SK-N-MC (cell line): ENCODE measurements at regions not wholly inside any gene's neighbourhood (a gene's known extent, or its start where the extent isn't known, plus 50 kb on each side); places are given as distances from the start of the nearest gene placed in this dataset.
"Not testable (repeated sequence)": the region's sequence is repeated elsewhere in the genome, so short reads cannot be mapped to it uniquely, and the experiment has no call there.

Source experiments
- DNase-seq: peaks from one replicate; pipeline ENCODE4 v3.0.0-alpha.2; 2011; ENCODE audit warnings: low read depth, low spot score
- H3K27ac ChIP-seq: fragments of 200-600 bp; sonication (generic); 2 replicates; pipeline ENCODE4 v1.5.1; 2016; ENCODE audit warnings: mixed run types
- H3K36me3 ChIP-seq: fragments of 200-600 bp; sonication (generic); 2 replicates; pipeline ENCODE4 v1.6.1; 2017; ENCODE audit warnings: antibody characterized with exemption, low read length, mixed read lengths; ENCODE audit not compliant: insufficient read depth
- H3K4me3 ChIP-seq: fragments of 200-600 bp; sonication (generic); 2 replicates; pipeline ENCODE4 v1.5.1; 2016
- H3K9ac ChIP-seq: fragments of 200-600 bp; sonication (generic); 2 replicates; pipeline ENCODE4 v1.8.0; 2017; ENCODE audit warnings: mixed run types, mixed read lengths; ENCODE audit not compliant: insufficient read length
- H3K9me3 ChIP-seq: fragments of 200-600 bp; sonication (generic); 2 replicates; pipeline ENCODE4 v1.6.1; 2017; ENCODE audit warnings: low read depth, mild to moderate bottlenecking, antibody characterized with exemption, low read length, moderate library complexity, mixed read lengths
- EZH2 ChIP-seq: fragments of 200-600 bp; sonication (generic); IDR thresholded peaks from one replicate; pipeline ENCODE4 v1.6.1; 2017; ENCODE audit warnings: antibody characterized with exemption
- FOXP2 ChIP-seq: optimal IDR thresholded peaks from 2 replicates; pipeline ENCODE3; 2011; ENCODE audit warnings: mild to moderate bottlenecking, moderate library complexity; ENCODE audit not compliant: insufficient read depth; ENCODE audit errors: extremely low read length, control extremely low read depth
- POLR2AphosphoS5 ChIP-seq: IDR thresholded peaks from 2 replicates; pipeline ENCODE4 v1.6.1; 2012; ENCODE audit warnings: mild to moderate bottlenecking, low read depth, low read length, borderline replicate concordance

GRCh38 chr3:116512281-116512680, 67.0 kb upstream of the LSAMP start:
- Histone ChIP-seq H3K27ac (no peak overlapping the region), H3K36me3 (no peaks in the 10 kb centered on the region), H3K9ac (no peak overlapping the region), H3K9me3 (no peaks in the 10 kb centered on the region), H3K4me3 (no peak overlapping the region)
- no peak for TF ChIP-seq EZH2
- TF ChIP-seq POLR2AphosphoS5: no peak
- no peak for TF ChIP-seq FOXP2
- DNase-seq: no peak

- Histone ChIP-seq H3K36me3 (no peaks in the 10 kb centered on the region), H3K27ac (no peak overlapping the region), H3K9ac (no peak overlapping the region), H3K9me3 (no peaks in the 10 kb centered on the region), H3K4me3 (no peak overlapping the region)
- TF ChIP-seq POLR2AphosphoS5 (no peak; the same call in 1 of the 2 replicates), EZH2 (no peak), FOXP2 (no peak)
- peak; percentile 45 for DNase-seq
Measured at GRCh38 chr3:116512931-116513330, 67.6 kb upstream of the LSAMP start.

GRCh38 chr3:116515973-116516372, 70.7 kb upstream of the LSAMP start:
- H3K9ac ChIP-seq: no peak overlapping the region
- no peak for DNase-seq
- H3K4me3 ChIP-seq: no peak overlapping the region
- no peaks in the 10 kb centered on the region for H3K9me3 ChIP-seq
- 0 out of 2 replicates have a peak overlapping the region, but pooled peaks have one; percentile 42 for H3K27ac ChIP-seq
- H3K36me3 ChIP-seq: no peaks in the 10 kb centered on the region
- TF ChIP-seq POLR2AphosphoS5 (no peak), EZH2 (no peak), FOXP2 (no peak)

GRCh38 chr3:116517308-116517707, 72.0 kb upstream of the LSAMP start:
- H3K27ac ChIP-seq: no peak overlapping the region
- H3K9ac ChIP-seq: no peak overlapping the region
- H3K9me3 ChIP-seq: no peaks in the 10 kb centered on the region
- no peak overlapping the region for H3K4me3 ChIP-seq
- no peaks in the 10 kb centered on the region for H3K36me3 ChIP-seq
- TF ChIP-seq FOXP2 (no peak), EZH2 (no peak), POLR2AphosphoS5 (no peak)
- no peak for DNase-seq

- H3K27ac ChIP-seq, H3K4me3 ChIP-seq, DNase-seq, H3K36me3 ChIP-seq, H3K9me3 ChIP-seq, H3K9ac ChIP-seq: not testable (repeated sequence)
Measured at GRCh38 chr3:116519101-116519500, 73.8 kb upstream of the LSAMP start.

GRCh38 chr3:116519823-116520222, 74.5 kb upstream of the LSAMP start:
- H3K36me3 ChIP-seq, H3K27ac ChIP-seq, H3K4me3 ChIP-seq, DNase-seq, H3K9ac ChIP-seq, H3K9me3 ChIP-seq: not testable (repeated sequence)

- no peak overlapping the region for H3K27ac ChIP-seq
Measured at GRCh38 chr3:116524453-116525210, 79.3 kb upstream of the LSAMP start.

GRCh38 chr3:116552246-116552645, 107.0 kb upstream of the LSAMP start:
- no peaks in the 10 kb centered on the region for H3K9me3 ChIP-seq
- H3K4me3 ChIP-seq: no peak overlapping the region
- no peaks in the 10 kb centered on the region for H3K36me3 ChIP-seq
- H3K27ac ChIP-seq: no peak overlapping the region
- DNase-seq: no peak
- no peak for TF ChIP-seq POLR2AphosphoS5
- no peak for TF ChIP-seq EZH2
- no peak for TF ChIP-seq FOXP2
- H3K9ac ChIP-seq: no peak overlapping the region

More at GRCh38 chr3:116524453-116525210, 79.3 kb upstream of the LSAMP start:
- Histone ChIP-seq H3K9me3 (no peaks in the 10 kb centered on the region), H3K9ac (no peak overlapping the region), H3K4me3 (no peak overlapping the region), H3K36me3 (no peaks in the 10 kb centered on the region)
- DNase-seq: no peak
- TF ChIP-seq POLR2AphosphoS5 (no peak), FOXP2 (no peak), EZH2 (no peak)

GRCh38 chr3:116553355-116553754, 108.1 kb upstream of the LSAMP start:
- Histone ChIP-seq H3K27ac (no peak overlapping the region), H3K9me3 (no peaks in the 10 kb centered on the region), H3K36me3 (no peaks in the 10 kb centered on the region), H3K9ac (no peak overlapping the region), H3K4me3 (no peak overlapping the region)
- TF ChIP-seq POLR2AphosphoS5: no peak
- TF ChIP-seq FOXP2: no peak
- TF ChIP-seq EZH2: no peak
- DNase-seq: no peak
